ENCODE measurements at regions not wholly inside any gene's neighbourhood (a gene's known extent, or its start where the extent isn't known, plus 50 kb on each side); places are given as distances from the start of the nearest gene placed in this dataset.

DNA sequence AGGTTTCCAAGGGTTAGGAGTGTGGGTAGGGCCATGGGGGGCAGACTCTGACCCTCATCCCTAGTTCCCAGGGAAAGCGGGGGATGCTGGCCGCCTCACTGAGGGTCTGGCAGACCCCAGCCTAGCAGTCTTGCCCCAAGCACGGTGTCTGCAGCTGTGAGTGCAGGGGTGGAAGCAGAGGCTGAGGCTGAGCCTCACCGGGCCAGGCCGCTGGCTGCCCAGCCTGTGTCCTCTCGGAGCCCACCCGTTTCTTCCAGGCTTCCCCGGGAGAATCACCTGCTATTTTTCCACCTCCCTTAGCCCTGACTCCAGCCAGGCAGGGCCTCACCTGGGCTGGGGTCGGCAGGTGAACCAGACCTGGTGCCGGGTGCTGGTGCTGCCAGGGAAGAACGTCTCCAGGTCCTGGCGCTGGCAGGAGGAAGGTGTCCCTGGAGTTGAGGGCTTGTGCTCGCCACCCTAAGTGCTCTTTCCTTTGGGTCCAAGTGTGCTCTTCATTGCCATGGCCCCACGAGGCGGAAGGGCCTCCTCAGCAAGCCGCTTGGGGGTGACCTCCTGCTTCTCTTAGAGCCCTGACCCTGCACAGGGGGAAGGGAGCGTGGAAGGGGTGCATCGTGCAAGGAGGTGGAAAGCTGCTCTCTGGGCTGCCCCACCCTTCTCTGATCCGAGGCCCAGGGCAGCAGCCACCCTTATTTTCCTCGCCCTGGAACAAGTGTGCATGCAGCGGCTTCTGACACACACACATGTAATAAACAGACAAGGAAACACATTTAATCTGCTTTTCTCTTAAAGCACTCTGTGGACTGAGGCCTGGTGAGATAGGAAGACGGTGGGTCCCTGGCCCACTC lies 112.7 kb downstream of the FAM53A start:
- no peak overlapping the region for H3K27ac ChIP-seq (ENCODE audit: extremely low read depth, low read depth, low read length)
- H3K9me1 ChIP-seq (ENCODE audit: control insufficient read depth, insufficient read depth, low read length), result no peaks in the 10 kb centered on the region
- WGBS (ENCODE audit: insufficient coverage, low coverage, missing lambda C conversion rate), result 20% methylated on average over 22 of the region's 22 CpGs
- TF ChIP-seq ATF1 (CRISPR knock-in tag; IDR thresholded peaks at IDR 0.05) (no peak), ATF1 (tag; IDR thresholded peaks at IDR 0.05) (no peak), ZBTB7A (IDR thresholded peaks at IDR 0.05; ENCODE audit: borderline replicate concordance, control insufficient read depth, low read depth, low read length) (peak; percentile 4; the same call in 1 of the 2 replicates)
- no peak for DNase-seq (ENCODE audit: extremely low read depth in 1 of 4, low spot score in 3 of 4)
- 0 out of 2 replicates have a peak, but pooled peaks cover 3% of the 10 kb centered on the region for H3K9me3 ChIP-seq (replicated peaks; ENCODE audit: control insufficient read depth, insufficient read depth, low read depth, low read length)
- H3K79me2 ChIP-seq (ENCODE audit: control insufficient read depth, insufficient read depth, low read length), result no peaks in the 10 kb centered on the region
- H3K9ac ChIP-seq (ENCODE audit: insufficient read depth in 1 of 2, low read depth in 2 of 2, low read length in 2 of 2), result peak overlapping the region in 1 of 2 experiments; percentile 31; a peak in 2 of 4 replicates
- intact Hi-C loops (cut with micrococcal nuclease), result no loop called here
- H3K4me1 ChIP-seq (replicated peaks in 1 of 2; ENCODE audit: control insufficient read depth in 2 of 2, insufficient read depth in 2 of 2, low read length in 2 of 2), result peaks cover 7 to 75% of the 10 kb centered on the region in 2 experiments; a peak in 4 of 5 replicates
- peaks cover 15% of the 10 kb centered on the region; the same call in 1 of the 2 replicates for H4K20me1 ChIP-seq (replicated peaks; ENCODE audit: control insufficient read depth, insufficient read depth, low read length)
- no peak; the same call in 1 of the 3 replicates for ATAC-seq
- ChIA-PET CTCF (ENCODE audit: low intra/inter-chr PET ratio) (no interaction called here), POLR2A (interaction anchor here (0.8 to 1.0 kb wide), 2 partner anchors 17 to 32 kb away, joined by 3 read pairs; no protein-coding TSS in a partner anchor)
- in situ Hi-C loops (cut with MboI), result no loop called here
- H3K4me2 ChIP-seq (ENCODE audit: insufficient read depth, low read length), result no peak overlapping the region
- no TSS peak for BruUV-seq (replicated peaks)
- no peaks in the 10 kb centered on the region for H3K36me3 ChIP-seq (ENCODE audit: control insufficient read depth, insufficient read depth, low read length)
- no peak for FAIRE-seq
- H3K4me3 ChIP-seq, result no peak overlapping the region
- peaks cover 6 to 17% of the 10 kb centered on the region in 2 experiments; a peak in 3 of 5 replicates for H3K27me3 ChIP-seq (ENCODE audit: control insufficient read depth in 2 of 2, insufficient read depth in 2 of 2, low read length in 2 of 2)
- no peak overlapping the region for H2AFZ ChIP-seq (ENCODE audit: low read depth, low read length)

Measured in K562 (cell line).